ELF-1 (cell line): ENCODE measurements at regions not wholly inside any gene's neighbourhood (a gene's known extent, or its start where the extent isn't known, plus 50 kb on each side); places are given as distances from the start of the nearest gene placed in this dataset.
A peak's percentile ranks its signal among the peaks of the same experiment; 100 is the strongest.

Experiments
- DNase-seq: peaks from one replicate; pipeline ENCODE4 v3.0.0-alpha.2; 2016; ENCODE audit warnings: low read depth, low spot score

- no peak for DNase-seq
Observed at GRCh38 chr14:42802346-42802745, 1195.7 kb downstream of the LRFN5 start.

GRCh38 chr14:42792166-42792565 is 1185.5 kb downstream of the LRFN5 start:
- no peak for DNase-seq

- no peak for DNase-seq
Observed at GRCh38 chr14:42782754-42783153, 1176.1 kb downstream of the LRFN5 start.

- DNase-seq = no peak
Observed at GRCh38 chr14:42778984-42779383, 1172.3 kb downstream of the LRFN5 start.

GRCh38 chr14:42750771-42751170 is 1144.1 kb downstream of the LRFN5 start:
- DNase-seq = no peak

GRCh38 chr14:42742084-42742483 is 1135.4 kb downstream of the LRFN5 start:
- DNase-seq = no peak

GRCh38 chr14:42736408-42736807 is 1129.7 kb downstream of the LRFN5 start:
- DNase-seq = no peak

GRCh38 chr14:42734041-42734440 is 1127.4 kb downstream of the LRFN5 start:
- no peak for DNase-seq

- no peak for DNase-seq
Observed at GRCh38 chr14:42732005-42732404, 1125.3 kb downstream of the LRFN5 start.

- no peak for DNase-seq
Observed at GRCh38 chr14:42731480-42731879, 1124.8 kb downstream of the LRFN5 start.

- DNase-seq = no peak
Observed at GRCh38 chr14:42729681-42730080, 1123.0 kb downstream of the LRFN5 start.

GRCh38 chr14:42719391-42719790 is 1112.7 kb downstream of the LRFN5 start:
- no peak for DNase-seq

GRCh38 chr14:42715316-42715715 is 1108.6 kb downstream of the LRFN5 start:
- no peak for DNase-seq

GRCh38 chr14:42710071-42710470 is 1103.4 kb downstream of the LRFN5 start:
- DNase-seq = no peak

- DNase-seq = no peak
Observed at GRCh38 chr14:42703501-42703900, 1096.8 kb downstream of the LRFN5 start.

- peak; percentile 77 for DNase-seq
Observed at GRCh38 chr14:42687421-42687820, 1080.7 kb downstream of the LRFN5 start.

GRCh38 chr14:42683707-42684106 is 1077.0 kb downstream of the LRFN5 start:
- DNase-seq = no peak

- no peak for DNase-seq
Observed at GRCh38 chr14:42676636-42677035, 1070.0 kb downstream of the LRFN5 start.

GRCh38 chr14:42673963-42674362 is 1067.3 kb downstream of the LRFN5 start:
- no peak for DNase-seq

- no peak for DNase-seq
Observed at GRCh38 chr14:42671636-42672035, 1065.0 kb downstream of the LRFN5 start.

GRCh38 chr14:42665083-42665482 is 1058.4 kb downstream of the LRFN5 start:
- DNase-seq = no peak

- no peak for DNase-seq
Observed at GRCh38 chr14:42664190-42664589, 1057.5 kb downstream of the LRFN5 start.

GRCh38 chr14:42654707-42655106 is 1048.0 kb downstream of the LRFN5 start:
- peak; percentile 13 for DNase-seq

GRCh38 chr14:42642787-42643186 is 1036.1 kb downstream of the LRFN5 start:
- no peak for DNase-seq
